GM19452 (cell line): ENCODE measurements at regions not wholly inside any gene's neighbourhood (a gene's known extent, or its start where the extent isn't known, plus 50 kb on each side); places are given as distances from the start of the nearest gene placed in this dataset.

ENCODE experiments used
- ATAC-seq: cut with Tn5 transposase; IDR thresholded peaks from one replicate; pipeline ENCODE4 v1.9.1; 2021; ENCODE audit not compliant: unreplicated experiment

DNA sequence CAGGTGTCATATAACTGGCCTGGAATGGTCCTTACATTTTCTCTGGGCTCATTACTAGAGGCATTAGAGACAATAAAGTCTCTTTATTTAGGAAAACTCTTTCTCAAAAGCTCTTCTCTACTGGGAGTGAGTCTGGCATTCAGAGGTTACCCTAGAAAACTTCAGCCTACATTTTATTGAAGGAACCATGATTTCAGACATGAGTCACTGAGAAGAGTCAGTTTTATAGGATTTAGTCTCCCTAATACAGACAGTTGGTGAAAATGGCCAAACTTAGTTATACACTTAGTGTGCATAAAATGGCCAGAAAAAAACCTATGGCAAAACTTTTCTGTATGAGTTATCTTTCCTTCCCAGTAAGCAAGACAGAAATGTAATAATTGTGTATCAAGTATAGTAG is 689.4 kb downstream of the ZEB2 start:
- ATAC-seq, result no peak

DNA sequence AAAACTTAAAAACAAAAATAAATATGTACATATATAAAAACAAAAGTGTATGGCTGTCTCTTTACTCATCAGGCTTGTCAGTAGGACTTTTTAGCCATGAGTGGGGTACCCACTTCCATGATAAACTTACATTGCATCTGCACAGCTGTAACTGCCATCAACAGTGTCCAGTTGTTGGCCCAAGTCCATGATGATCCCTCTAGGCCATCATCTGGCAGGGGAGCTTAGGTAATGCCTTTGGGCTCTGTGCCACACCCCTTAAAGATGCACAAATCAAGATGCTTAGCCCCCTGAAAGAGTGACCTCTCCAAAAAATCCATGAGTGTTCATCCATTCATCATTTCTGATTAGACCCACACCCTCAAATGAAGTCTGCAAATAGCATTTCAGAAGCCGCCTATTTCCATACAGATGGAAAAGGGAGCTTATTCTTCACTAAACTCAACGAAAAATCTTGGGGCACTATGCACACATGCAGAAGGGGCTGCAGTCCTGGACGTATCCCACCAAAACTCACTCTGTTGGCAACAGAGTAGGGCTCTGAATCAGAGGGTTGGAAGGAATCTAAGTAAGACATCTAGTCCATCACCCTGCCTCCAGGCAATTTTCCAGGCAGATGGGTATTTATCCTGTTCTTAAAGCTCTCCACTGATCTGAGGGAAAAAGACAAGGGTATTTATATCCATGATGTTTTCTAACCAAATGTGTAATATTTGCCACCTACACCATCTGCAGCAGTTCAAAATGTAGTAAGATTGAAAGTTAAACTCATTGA is 691.0 kb downstream of the ZEB2 start:
- no peak for ATAC-seq

DNA sequence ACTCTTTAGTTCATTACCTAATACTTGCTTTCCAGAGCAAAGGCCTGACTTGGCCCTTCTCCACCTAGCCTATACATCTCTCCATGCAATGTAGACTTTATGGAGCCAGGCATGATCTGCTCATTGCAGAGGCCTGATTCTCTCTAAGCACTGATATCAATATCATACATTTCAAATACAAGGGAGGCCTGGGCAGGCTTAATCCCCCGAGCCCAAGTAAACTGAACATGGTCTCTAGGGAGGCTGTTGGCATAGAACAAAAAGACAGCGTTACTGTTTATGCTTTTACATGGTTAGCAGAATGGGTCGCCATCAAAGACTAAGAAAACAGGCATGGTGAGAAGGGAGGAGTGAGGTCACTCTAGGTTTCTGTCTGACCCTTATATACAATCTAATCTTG is 695.1 kb downstream of the ZEB2 start:
- no peak for ATAC-seq

DNA sequence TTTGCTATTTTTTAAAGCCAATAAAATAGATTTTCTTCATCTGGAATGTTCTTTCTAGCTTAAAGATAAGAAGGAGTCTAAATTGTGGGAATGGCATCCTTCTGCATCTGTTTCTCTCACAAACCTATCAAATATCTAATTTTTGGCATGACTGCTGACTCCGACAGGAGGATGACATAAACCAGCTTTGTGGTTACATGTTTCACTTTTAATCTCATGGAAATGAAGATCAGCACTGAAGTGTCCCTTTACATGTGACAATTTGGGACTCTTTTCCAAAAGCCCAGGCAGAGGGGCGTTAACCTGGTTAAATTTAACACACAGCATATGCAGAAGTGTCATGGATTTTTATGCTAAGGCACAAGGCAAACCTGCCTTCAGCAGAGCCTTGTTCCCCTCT is 694.7 kb downstream of the ARHGAP15 start:
- no peak for ATAC-seq

DNA sequence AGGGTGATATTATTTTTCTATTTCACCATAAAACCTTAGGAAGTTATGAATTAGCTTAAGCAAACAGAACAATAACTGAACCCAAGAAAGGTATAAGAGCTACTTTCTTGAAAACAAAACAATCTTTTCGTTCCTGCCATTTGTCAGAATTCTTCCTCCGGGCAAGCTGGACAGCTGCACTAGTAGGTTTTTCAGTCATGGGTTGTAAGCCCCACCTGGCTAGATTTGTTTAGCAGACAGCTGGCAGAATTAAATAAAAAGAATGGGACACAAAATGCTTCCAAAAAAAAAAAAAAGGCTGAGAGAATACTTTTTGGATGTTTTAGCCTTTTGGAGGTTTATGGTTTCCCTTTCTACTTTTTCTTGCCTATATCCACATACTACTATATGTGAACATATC is 694.1 kb downstream of the ARHGAP15 start:
- ATAC-seq, result no peak

DNA sequence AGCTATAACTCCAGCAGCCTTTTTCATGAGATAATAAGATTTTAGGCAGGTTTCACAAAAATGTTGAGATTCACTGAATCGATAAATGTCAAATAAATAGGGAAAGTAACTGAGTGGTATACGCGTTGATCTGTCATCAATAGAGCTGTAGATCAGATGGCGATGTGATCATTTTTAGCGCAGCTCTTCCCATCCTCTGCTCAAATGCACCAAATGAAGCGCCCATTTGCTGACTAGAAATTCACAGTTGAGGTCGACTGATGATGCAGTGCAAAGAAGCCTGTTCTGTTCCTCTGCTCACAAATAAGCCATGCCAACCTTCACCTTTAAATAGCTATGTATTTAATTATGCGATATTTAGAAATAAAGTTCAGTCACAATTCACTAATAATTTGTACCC is 693.5 kb downstream of the ARHGAP15 start:
- ATAC-seq, result no peak

DNA sequence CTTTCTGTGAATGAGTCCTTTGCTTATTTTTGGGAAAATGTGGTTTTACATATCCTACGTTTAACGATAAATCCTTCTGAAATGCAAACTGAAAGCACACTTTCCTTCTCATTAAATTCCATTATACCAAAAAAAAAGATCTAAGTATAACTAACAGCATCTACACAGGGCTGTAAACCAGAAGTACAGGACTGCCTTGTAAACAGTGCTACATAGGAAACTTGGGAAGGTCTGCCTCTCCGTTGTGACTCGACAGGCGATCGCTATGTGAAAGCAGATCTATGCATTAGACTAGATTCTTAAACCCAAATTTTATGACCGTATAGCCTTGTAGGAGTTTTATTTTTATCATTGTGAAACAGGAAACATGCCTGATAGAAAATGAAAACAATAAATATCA is 690.5 kb downstream of the ARHGAP15 start:
- ATAC-seq, result no peak

DNA sequence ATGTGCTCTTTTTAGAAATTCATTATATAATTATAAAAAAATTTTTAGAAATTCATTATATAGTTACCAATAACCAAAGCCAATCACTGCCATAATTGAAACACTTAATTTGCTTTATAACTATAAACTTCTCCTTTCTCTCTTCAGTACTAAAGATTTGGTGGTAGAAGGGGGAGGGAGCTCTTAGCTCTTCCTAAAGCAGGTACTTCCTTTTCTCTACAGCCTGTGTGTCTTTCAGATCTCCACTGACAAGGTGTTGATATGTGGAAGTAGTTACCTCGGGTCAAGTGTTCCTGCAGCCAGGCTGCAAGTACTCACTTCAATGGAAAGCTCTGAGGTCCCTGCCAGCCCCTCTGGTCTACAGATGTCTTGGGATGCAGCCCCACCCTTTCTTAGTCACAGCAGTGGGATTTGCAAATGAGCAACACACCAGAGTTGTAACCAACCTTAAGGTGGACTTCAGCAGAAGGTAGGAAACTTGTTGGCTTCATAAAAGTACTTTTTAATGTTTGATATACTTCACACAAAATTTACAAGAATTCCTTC is 690.0 kb downstream of the ARHGAP15 start:
- no peak for ATAC-seq
